HG02840 (cell line): ENCODE measurements at regions not wholly inside any gene's neighbourhood (a gene's known extent, or its start where the extent isn't known, plus 50 kb on each side); places are given as distances from the start of the nearest gene placed in this dataset.
"Not testable (repeated sequence)": the region's sequence is repeated elsewhere in the genome, so short reads cannot be mapped to it uniquely, and the experiment has no call there.

ENCODE experiments used
- ATAC-seq: cut with Tn5 transposase; IDR thresholded peaks from one replicate; pipeline ENCODE4 v1.9.1; 2021; ENCODE audit warnings: mild to moderate bottlenecking, moderate library complexity, moderate number of reproducible peaks; ENCODE audit not compliant: unreplicated experiment, low FRiP score

DNA sequence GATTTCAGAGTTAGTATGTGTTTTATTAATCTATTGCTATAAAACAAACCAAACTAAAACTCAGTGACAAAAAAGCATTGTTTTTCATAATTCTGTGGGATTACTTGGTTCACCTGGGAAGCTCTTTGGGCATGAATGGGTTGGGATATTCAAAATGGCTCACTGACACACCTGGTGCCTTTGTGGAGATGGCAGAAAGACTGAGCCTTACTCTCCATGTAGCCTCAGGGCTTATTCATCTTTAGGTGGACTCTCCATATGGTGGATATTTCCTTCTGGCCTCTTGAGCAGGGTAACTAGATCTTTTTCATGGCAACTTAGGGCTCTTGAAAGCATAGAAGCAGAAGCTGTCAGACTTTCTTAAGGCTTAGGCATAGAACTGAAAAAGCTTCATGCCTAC is 1102.8 kb upstream of the SEL1L start:
- ATAC-seq: no peak

DNA sequence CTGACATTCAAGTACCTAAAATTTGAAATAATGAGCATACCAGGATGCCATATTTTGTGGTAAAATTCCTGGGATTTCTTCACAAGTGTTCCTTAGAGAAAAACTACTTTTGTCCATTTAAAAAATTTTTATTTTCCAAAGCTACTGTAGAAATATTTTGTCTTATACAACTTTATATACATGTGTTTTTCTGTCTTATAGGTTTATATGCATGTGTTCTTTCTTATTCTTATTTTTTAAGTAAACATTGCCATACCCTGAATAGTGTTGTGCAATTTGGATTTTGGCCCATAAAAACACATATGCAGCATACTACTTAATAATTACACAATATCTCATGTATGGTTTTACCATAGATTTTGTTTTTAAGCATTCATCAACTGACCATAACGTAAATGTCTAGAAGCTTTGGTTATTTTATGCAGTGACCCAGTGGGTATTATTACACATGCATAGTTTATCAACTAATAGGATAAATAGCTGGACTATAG is 1107.4 kb upstream of the SEL1L start:
- no peak for ATAC-seq

DNA sequence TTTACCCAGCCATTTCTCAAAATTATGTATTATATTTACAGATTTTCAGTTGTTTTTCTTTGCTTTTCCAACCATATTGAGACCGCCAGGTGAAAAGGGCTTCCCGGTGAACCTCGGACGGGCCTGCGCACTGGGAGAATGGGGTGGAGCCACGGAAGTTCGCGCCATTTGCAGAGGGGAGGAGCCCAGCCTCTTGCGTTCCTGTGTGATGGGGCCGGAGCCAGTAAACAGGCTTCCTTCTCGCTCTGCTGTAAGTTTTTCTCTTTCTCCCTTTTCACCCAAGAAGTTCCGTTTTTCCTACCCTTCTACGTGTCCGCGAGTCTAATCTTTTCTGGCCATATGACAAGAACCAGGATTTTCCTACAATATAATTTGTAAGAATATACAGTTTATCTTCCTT is 1108.8 kb upstream of the SEL1L start:
- no peak for ATAC-seq

DNA sequence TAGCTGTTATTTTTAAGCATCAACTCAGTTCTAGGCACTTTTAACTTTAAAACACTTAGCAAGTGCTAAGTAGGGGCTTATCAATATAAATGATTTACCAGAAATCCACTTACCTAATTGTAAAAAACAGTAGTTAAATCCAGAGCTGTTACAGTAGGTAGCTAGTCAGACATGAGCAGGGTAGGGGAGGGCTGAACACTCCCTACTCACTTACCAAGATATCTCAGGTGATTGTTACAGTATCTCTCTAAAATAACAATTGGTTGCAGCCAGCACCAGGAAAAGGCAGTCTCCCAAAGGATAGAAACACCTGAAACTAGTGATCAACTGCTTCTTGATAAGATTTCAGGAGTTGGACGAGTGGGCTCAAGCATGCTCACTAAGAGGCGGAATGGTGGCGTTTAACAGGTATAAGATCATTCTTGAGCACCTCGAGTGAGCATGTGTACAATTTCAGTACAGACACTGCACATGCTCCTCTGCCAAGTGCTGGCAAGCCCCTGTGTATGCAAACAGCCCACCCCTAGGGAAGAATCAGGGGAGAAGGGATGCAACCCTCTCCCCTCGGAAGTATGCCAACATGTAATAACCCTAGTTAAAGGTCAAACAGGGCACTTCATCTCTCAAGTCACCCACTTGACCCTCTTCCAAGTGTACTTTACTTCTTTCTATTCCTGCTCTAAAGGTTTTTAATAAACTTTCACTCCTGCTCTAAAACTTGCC is 1113.6 kb upstream of the SEL1L start:
- no peak for ATAC-seq

DNA sequence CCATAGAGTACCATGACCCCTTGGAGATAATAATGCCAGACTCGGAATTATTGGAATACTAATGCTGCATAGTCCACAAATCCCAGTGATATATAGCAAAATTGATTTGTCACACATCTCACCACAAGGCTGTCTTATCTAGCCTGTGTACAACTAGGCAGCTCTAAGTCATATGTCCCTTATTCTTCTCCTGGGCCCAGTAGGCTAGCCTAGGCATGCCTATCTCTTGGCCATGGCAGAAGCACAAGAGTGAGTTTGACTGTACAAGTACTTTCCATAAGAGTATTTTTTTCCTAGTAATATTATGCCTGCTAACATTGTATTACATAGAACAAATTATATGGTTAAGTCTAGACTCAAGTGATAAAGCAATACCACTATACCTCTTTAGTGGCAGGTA is 1122.1 kb upstream of the SEL1L start:
- no peak for ATAC-seq

DNA sequence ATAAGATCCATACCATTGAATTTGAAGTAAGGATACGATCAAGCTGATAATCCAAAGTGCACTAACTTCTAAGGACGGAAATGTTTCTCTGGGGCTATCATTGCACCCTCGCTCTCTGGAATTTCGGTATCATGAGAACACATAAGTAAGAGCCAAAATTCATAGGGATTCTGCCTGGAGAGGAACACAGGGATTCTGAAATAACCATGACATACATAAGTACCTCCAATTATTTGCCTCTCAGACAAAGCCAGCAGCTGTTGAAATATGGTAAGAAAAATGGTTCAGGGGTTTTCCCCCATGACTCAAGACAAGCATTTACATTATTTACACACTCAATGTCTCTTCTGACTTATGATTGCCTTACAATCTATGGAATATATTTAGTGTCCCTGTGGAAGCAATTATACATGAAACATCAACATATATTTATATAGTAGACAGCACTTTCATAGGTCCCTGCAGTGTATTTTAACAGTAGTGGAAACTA is 1123.6 kb upstream of the SEL1L start:
- ATAC-seq: no peak

DNA sequence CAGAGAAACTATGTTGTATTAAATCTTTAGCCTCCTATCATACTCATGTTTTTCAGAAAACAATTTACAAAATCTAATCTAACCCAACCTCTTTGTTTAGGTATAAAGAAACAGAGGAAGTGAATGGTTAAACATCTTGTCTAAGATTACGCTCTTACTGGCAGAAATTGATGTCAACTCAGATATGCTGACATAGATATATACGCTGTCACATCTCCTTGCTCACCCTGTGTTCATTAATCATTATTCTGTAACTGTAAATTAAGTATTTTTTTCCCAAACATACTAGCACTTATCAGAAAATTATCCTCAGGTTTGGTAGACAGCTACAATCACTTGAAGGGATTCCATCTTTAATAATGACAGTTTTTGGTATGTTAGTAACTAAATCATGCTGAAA is 1127.6 kb upstream of the SEL1L start:
- ATAC-seq: no peak

DNA sequence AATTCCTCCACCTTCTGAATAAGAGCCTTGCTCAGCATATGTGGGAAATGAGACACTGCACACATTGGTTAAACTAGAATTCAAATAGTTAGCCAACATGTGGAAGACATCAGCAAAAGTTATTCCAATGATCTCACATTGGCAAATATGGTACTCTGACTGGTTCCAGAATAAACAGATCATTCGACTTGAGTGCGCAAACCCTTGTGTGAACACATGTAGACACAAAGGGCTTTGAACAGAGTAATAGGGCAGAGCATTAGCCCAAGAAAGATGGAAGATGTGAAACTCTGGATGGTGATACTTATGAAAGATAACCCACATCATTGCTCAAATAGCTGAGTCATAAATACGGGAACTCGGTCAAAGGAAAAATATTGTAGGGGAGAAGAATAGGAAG is 1133.4 kb upstream of the SEL1L start:
- ATAC-seq: no peak

DNA sequence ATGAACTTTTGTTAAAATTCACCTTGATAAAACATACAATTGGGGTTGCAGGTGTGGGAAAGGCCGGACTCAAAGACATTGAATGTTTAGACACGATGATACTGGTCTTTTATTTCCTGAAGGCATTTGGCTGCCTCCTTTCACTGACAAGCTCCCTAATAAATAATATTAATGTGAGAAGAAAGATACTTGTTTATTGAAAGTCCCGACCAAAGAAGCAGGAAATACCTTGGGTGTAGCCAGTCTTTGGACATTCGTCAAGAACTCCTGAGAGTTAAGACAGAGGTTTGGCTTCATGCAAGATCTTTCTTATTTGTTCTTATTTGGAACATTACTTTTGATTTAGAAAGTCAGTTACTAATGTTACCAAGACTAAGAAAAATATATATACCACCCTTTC is 1133.8 kb upstream of the SEL1L start:
- no peak for ATAC-seq

DNA sequence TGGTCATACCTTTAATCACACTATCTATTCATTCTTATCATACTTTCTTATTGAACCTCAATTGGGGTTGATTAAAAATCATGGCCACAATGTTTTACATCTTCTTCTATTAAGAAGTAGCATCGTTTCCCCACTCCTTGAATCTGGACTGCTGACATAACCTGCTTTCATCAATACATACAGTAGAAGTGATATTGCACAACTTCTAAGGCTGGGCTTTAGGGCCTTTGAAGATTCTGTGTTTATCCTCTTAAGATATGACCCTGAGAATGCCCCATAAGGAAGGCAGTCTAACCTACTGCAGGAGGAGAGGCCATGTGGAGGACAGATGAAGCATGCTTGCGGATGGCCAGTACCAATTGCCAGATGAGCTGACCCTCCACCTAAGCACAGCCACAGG is 1142.8 kb upstream of the SEL1L start:
- no peak for ATAC-seq

DNA sequence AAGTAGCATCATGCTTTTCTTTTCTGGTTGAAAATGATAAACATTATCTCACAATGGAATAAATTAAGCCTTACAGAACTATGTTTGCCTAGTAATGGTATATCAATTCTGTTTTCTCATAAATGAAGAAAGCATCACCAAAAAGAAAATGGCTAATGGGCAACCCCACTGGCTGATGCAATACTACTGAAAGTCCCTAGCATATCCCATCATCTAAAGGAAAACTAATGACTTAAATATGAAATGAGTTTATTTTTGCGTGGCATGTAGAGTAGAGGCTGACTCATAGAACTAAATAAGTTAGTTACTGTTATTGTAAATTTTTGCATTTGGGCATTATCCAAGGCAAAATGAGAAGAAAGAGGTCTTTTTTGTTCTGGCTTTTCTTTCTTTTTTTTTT is 1156.3 kb upstream of the SEL1L start:
- ATAC-seq: no peak

DNA sequence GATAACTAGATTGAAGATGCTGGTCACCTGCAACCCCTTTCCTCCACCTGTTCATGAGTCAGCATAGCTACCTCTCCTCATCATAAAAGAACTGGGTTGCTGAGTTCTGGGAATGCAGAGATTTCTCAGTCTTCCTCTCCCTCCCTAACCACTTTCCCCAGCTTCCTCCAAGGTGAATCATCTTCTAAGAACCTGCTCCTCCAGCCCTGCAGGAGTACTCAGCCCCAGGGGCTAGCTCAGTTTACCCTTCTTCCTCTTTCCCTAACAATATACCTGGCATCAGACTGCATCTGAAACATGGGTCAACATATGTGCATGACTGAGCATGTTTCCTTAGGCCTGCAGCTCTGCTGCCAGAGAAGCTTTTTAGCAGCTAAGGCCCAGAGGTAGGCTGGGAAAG is 1157.5 kb upstream of the SEL1L start:
- not testable (repeated sequence) for ATAC-seq

DNA sequence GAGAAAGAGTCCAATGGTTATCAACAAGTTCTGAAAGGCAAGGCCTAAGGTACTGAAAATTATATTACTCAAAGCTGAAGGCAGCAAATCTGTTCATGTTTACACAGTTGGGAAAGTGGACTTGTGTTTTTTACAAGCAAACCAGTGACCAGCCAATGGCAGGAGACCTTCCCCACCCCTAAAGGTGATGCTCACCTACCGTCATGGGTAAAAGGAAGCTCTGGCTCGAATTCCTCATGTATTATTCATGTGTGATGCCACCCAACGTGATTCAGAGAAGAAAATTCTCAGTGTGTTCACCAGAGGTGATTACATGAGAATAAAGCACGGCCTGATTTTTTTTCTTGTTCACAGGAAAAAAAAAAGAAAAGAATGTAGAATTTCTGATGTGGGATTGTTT is 1161.2 kb upstream of the SEL1L start:
- ATAC-seq: no peak

DNA sequence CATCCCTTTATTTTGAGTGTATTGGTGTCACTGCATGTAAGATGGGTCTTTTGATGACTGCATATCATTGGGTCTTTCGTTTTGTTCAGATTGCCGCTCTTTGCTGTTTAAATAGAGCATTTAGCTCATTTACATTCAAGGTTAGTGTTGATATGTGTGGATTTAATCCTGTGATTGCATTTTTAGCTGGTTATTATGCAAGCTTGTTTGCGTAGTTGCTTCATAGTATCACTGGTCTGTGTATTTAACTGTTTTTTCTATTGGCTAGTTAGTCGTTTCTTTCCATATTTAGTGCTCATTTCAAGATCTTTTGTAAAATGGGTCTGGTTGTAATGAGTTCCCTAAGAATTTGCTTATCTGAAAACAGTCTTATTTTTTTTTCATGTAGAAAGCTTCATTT is 1170.6 kb upstream of the SEL1L start:
- ATAC-seq: no peak

DNA sequence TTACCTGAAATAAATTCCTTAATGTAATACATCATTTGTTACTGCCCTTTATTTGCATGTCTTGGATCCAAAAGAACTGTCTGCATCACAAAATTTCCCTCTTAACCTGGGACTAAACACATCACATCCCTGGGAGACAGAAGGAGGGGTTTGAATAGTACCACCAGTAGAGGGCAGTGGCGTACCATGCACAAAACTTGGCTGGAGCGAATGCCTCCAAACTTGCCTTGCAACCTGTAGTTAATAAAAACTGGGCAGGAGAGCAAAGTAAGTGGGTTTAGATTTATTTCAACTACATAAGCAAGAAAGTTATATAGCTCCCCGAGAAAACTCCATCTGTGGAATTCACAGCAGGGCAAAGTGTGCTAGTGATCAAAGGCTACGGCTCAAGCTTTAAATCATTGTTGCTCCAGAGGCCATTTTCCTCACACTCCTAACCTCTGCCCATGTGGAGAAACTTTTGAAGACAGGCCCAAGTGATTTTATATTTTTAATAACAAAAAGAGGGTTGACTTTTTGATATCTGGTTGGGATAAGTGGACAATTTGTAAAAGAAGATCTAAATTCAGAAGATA is 1176.7 kb upstream of the SEL1L start:
- peak; percentile 62 for ATAC-seq

DNA sequence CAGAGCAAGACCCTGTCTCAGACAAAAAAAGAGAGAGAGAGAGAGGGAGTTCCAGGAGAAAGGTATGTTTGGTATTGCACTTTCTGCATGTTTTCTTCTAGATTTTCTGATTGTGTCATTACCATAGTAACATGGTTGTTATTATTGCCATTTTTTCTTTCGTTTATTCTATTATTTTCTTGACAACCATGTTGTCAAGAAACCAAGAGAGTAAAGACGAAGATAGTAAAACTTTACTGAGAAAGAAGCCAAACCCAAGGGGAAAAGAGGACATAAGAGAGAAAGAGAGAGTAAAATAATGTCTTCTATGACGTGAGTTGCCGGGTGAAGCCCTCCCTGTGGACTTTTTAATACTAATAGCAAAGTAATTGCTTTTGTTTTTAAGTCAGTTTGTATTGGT is 1186.0 kb upstream of the SEL1L start:
- no peak for ATAC-seq

DNA sequence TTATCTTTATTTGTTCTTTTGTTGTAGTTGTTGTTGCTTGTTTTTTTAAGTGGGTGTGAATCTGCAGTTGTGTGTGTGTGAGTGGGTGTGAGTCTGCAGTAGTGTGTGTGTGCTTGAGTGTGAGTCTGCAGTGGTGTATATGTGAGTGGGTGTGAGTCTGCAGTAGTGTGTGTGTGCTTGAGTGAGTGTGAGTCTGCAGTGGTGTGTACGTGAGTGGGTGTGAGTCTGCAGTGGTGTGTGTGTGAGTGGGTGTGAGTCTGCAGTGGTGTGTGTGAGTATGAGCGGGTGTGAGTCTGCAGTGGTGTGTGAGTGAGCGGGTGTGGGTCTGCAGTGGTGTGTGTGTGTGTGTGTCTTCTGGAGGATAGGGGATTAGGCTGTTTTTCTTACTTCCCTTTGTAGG is 1186.8 kb upstream of the SEL1L start:
- no peak for ATAC-seq

DNA sequence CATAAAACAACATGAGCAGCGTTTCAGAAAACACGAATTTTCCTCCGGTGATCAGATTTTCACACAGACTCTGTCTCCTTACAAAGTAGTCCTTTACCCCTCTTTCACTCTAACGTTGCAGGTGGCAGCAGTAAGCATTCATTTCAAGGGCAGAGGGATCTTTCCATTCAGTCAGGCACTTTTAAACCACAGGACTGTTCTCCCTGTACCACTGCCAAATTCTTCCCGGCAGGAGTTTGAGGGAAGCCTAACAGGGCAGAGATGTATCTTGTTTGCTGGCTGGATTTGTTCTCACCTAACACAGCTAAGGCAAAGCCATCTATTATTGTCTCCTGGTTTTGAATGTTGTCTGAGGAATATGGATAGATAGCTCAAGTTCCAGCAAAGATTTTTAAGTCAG is 1187.3 kb upstream of the SEL1L start:
- ATAC-seq: no peak

DNA sequence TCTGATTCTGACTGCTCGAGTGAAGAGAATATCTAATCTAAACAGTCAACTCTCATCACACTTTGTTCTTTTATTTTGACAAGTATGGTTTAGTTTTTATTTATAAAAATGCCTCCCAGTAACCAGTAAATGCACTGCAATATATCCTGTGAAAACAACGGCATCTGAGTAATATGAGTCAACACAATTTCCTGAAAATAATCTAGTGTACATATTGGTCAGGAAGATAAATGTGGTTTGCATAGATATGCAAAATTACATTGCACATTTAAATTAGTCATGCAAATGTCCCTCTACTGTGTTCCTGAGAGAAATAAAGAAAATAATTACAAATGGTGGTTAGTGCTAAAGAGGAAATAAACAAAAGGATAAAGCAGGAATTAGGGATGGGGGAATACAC is 1190.7 kb upstream of the SEL1L start:
- ATAC-seq: no peak

DNA sequence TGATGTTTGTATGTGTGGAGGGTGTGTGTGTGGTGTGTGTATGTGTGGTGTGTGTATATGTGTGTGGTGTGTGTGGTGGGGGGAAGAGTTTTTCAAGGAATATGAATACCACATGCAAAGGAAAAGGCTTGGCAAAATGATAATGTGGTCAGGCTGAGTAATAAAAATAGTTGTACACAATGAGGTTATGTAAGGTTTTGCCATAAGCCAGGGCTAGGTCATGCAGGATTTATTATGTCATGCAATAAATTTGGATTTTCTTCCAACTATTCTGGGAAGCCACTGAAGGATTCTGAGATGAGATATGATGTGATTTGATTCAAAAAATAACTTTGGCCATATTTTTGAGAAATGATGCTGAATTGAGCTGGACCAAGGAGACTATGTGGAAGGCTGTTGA is 1191.6 kb upstream of the SEL1L start:
- no peak for ATAC-seq

DNA sequence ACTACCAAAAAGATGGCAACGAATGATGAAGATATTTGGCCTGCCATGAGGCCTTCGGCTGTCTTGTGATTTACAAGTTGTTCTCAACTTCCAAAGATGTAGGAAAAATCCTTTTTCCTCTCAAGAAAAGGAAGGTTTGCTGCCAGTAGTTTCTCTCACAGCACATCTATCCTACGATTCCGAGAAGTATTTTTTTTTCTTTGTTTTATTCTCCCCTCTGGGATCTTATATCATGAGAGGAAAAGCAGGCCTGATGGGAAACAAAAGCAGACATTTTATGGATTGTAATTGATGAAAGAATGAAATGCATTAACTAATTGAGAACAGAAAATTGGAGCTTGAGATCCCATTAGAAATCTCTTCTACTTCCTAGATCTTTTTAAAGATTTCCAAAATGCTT is 1197.9 kb upstream of the SEL1L start:
- ATAC-seq: no peak

DNA sequence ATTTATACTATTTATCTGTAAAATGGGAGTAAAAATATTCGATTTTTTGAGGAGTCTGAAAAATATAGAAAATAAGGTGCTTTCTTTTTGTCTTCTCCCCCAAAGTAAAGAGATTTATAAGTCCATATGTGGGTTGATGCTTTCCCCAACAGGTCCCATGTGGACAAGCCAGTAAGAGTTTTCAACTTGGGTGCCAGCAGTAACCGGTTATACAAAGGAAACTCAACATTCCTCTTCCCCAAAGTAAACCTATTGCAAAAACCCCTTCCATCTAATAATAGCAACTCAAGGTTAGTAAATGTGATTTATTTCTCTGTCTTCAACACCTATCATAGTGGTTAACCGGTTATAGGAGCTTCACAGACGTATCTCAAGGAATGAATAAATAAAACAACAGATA is 1206.9 kb upstream of the SEL1L start:
- ATAC-seq: no peak
